ENCODE measurements at regions not wholly inside any gene's neighbourhood (a gene's known extent, or its start where the extent isn't known, plus 50 kb on each side); places are given as distances from the start of the nearest gene placed in this dataset.
"Not testable (repeated sequence)": the region's sequence is repeated elsewhere in the genome, so short reads cannot be mapped to it uniquely, and the experiment has no call there.

DNA sequence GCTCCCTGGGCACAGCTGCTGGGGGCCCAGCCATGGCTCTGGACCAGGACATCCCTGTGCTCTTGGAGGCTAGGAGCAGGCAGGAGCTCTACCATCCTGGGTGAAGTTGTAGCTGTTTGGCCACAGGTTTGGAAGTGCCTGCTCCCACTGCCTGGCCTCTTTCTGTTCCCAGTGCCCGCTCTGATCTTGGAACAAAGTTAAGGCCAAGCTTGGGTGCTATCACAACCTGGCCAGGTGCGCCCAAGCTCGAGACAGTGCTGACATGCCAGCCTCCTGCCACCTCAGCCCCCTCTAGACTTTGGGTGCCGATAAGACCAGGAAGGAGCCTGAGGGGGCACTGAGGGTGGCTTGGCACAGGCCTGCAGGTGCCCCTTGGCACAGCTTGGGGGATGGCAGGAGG, 686.1 kb upstream of the AADAT start:
- no peak for DNase-seq

DNA sequence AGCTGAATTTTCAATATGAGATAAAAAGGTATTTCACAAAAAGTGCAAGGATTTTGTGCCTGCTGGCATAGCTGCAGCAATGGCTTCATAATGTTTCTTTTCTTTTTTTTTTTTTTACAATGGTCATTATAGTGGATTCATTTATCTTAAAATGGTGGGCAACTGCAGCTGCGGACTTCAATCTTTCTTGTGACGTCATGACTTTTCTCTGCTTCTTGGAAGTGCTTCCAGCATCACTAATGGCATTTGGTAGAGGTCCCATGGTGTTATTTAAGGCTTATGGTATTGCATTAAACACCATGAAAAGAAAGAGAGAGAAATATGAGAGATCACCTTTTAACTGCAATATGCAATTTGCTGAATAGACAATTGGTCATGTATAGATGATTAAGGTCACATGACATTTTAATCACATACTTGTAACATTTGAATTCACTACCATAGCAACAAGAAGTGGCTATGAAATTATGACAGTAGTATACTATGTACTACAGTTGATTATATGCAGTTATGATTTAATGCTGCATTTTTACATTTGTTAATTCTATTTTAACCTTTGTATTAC, 684.0 kb upstream of the AADAT start:
- DNase-seq, result no peak

DNA sequence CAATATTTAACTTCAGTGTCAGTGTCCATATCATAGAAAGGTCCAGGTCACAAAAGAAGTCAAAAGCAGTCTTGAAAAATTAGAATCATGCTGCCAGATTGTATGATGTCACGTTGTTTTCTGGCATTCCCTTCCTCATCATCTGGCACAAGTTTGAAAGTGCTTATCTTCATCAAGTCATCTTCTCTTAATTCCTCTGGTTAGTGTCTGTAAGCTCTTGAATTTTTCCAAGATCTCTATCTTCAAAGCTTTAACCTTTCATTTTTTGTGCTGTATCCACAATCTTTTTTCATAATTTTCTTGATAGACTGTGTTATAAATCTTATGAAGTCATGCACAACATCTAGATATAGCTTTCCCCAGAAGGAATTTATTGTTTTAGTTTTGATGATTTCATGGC, 682.7 kb upstream of the AADAT start:
- DNase-seq, result no peak

DNA sequence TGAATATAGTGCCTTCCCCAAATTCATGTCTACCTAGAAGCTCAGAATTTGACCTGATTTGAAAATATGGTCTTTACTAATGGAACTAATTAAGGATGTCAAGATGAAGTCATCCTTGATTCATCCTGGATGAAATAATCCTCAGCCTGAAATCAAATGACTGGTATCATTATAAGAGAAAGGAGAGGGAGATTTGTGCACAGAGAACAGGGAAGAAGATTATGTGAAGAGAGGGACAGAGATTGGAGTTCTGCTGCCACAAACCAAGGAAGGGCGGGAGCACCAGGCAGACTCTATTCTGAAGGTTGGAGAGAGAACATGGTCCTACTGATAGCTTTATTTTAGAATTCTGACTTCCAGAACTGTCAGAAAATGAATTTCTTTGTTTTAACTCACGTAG, 680.9 kb upstream of the AADAT start:
- no peak for DNase-seq

DNA sequence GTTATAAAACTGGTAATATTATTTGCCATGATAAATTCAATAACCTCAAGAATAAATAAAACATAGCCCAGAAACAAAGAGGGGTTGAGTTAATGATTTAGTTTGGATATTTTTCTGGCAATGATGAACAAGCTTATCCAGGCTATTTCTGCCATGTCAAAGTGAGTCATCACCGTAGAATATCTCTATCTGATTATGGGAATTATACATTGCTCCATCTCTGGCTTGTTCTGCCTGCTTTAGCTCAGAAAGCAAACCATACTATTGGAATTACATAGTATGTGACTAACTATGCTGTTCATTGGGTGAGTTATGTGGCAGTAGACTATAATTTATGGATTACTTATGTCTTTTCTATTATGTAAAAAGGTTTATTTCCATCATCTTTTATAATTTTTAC, 680.1 kb upstream of the AADAT start:
- DNase-seq, result no peak

DNA sequence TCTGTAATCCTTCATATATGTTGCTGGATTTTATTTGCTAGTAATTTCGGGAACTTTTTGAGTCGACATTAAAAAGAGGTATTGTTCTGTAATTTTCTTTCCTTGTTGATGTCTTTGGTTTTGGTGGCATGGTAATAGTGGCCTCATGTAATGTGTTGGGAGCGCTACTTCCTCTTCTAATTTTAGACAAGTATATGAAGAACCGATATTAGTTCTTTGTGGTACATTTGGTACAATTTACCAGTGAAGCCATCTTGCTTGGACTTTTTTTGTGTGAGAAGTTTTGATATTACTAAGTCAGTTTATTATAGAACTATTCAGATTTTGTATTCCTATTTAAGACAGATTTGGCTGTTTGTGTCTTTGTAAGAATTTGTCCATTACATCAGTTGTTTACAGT, 669.2 kb upstream of the AADAT start:
- DNase-seq, result no peak

DNA sequence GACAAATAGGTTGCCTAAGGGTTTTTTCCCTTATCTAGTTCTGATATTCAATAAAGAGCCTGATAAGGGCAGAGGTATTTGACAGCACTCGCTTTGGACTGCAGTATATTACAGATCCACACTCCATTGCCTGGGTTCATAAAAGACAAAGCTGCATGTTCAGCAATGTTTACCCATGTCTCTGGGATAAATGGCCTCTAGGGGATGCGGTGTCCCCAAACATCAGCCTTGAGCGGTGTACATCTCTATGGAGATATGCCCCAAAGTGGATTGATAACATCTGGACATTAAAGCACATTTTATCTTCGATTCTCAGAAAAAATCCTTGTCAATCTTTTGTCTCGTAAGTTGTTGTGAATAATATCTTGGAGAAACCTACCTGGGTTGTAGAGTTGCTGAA, 660.8 kb upstream of the AADAT start:
- DNase-seq, result no peak

DNA sequence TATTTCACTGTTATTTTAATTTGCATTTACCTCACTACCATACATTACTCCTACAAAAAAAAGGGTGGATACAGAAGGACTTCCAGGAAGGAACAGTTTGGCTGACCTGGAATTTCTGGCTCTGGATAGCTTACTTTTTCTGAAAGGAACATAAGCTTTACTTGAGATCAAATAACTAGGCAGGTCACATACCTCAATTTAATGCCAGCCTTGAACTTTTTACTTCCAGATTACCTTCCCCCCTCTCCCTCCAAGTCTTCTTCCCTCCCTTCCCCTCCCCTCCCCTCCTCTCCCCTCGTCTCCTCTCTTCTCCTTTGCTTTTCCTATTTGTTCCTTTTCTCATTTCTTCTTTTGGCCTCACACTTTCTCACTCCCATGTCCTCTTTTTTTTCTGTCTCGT, 659.2 kb upstream of the AADAT start:
- no peak for DNase-seq

DNA sequence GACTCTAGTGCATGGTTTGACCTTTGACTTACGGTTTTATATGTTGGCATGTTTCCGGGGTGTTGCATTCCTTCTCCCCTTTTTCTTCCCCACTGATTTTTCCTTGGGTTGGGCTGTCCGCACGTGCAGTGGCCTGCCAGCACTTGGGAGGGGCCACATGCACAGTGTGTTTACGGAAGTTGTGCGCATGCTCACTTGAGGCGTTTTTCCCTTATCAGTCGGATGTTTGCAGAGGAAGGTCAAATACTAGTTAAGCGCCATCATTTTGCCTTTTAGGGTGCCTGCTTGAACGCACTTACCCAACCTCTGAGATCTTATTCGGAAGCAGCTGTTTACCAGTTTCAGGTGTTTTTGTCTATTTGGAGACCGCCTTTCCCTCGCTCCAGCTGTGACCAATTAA, 653.9 kb upstream of the AADAT start:
- DNase-seq, result no peak

DNA sequence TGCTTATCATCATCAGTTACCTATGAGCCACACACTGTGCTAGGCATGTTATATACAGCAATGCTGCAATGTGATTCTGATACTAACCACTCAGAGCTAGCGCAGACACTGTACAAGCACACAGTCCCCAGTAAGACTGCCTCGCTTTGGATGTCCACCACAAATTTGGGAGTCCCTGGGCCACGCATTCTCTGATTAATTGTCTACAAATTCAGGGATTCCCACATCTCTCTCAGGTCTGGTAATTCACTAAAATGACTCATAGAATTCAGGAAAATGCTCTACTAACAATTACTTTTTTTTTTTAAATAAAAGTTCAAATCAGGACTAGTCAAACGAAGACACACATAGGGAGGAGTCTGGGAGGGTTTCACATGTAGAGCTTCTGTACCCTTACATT, 652.1 kb upstream of the AADAT start:
- no peak for DNase-seq

DNA sequence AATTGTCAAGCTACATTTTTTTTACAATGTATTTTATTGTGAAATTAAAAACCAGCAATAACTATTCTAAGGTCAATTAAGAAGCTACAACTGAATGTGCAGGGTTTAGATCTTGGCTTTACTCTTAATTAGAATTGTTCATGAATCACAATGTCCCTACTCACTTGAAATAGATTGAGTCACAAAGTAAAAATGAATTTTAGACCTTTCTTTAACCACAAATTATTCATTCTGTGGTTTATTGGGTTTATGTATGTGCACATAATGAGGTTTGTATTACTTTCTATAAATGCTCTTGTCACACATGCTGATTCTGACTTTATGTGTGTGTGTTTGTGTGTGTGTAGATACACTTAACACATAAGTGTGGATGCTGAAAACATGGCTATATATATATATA, 647.0 kb upstream of the AADAT start:
- no peak for DNase-seq

DNA sequence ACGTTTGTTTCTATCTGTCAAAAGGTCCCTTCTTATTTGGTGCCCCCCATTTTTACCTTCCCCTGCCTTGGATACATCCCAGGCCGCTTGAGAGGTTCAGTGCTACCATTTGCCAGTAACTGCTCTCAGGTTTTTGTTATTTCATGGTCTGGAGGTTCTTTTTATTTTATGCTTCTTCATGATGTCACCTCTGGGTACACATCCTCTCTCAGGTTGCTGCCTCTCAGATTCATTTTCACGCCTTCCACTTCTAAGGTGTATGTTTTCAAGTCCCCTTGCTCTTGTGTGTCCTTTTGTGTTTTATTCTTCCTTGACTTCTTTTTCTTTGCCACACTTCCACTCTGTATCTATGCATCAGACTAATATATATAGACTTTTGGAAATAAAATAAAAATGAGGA, 640.1 kb upstream of the AADAT start:
- no peak for DNase-seq

DNA sequence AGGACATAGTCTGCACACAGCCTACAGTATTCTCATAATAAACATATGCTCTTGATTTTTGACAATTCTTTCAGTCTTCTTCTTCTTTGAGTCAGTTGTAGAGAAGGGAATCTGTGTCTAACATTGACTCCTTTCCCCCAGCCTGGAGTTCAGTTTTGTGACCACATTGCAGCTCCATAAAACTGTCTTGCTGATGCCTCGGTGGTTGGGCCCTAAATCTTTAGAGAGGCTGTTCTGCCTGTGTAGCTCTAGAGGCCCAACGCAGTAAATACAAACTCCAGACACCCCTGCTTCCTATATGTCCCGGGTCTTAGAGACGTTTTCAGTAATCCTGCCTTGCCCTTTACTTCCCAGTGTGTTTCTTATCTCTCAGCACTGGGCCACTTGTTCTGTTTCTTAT, 639.5 kb upstream of the AADAT start:
- DNase-seq, result no peak

DNA sequence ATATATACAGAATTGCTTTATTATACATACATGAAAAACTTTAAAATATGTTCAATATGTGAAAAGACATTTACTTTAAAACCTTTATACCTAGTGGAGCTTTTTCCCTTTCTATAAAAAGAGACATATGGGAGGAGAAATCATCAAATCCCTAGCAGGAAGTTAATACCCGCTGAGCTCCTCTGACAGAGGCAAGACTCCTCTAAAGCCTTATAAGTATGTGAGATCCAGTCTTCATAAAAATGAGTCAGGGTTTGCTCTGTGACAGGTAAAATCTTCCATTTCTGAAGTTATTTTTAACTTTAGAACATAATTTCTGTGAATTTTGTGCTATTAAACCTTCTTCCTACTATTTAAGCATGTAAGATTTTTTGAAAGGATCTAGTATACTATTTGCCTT, 634.4 kb upstream of the AADAT start:
- no peak for DNase-seq

DNA sequence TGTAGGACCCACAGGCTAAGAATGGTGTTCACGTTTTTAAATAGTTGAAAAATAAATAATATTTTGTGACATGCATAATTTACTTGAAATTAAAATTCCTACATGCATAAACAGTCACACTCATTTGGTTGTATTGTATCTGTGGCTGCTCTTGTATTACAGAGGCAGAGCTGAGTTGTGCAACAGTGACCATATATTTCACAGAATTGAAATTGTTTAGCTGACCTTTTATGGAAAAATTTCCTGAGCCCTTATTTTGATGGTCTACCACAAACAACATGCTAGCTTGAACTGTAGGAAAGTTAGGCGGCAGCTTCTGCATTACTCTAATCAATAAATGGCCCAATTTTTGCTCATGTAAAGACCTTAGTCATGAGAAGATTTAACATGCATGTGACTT, 633.4 kb upstream of the AADAT start:
- DNase-seq, result no peak

DNA sequence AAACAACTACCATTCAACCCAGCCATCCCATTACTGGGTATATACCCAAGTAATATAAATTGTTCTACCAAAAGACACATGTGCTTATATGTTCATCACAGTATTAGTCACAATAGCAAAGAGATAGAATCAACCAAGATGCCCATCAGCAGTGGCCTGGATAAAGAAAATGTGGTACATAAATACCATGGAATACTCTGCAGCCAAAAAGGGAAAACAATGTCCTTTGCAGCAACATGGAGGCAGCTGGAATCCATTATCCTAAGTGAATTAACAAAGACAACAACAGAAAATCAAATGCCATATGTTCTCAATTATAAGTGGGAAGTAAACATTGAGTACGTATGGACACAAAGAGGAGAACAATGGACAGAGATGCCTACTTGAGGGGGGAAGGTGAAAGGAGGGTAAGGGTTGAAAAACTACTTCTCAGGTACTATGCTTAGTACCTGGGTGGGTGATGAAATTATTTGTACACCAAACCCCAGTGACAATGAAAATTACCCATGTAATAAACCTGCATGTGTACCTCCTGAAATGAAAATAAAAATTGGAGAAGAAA, 632.1 kb upstream of the AADAT start:
- DNase-seq, result no peak

DNA sequence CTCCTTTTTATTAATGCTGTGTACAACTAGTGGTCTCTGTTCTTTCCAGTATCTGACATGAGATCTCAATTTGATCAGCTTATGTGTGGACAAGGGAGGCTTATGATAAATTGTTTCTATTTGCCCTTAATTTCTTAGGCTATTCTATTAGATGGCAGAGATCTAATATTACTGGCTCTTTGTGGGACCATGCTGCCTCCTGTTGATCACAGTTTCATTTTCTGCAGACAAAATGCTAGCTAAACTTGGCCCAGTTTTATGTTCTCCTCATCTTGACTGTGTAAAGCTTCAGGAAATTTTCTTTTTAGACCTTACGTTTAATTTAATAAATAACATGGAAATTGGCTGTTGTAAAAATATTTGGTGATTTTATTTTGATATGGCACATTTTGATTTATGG, 627.1 kb upstream of the AADAT start:
- no peak for DNase-seq

DNA sequence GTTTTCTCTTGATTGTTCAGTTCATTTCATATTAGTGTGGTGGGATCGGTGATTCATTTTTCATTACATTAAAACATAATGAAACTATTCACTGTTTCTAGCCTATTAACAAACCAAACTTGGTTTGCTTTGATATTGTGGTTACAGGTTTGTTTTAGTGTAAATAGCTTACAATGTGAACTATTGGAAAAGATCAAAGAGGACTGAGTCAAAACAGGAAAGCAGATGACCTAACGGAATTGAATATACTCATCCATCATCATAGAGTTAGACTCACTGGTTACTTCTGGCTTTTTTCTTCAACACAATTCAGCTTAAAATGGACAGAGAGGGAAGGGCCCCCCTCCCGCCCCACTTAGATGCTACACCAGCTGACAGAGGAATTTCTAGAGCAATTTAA, 616.2 kb upstream of the AADAT start:
- DNase-seq, result no peak

DNA sequence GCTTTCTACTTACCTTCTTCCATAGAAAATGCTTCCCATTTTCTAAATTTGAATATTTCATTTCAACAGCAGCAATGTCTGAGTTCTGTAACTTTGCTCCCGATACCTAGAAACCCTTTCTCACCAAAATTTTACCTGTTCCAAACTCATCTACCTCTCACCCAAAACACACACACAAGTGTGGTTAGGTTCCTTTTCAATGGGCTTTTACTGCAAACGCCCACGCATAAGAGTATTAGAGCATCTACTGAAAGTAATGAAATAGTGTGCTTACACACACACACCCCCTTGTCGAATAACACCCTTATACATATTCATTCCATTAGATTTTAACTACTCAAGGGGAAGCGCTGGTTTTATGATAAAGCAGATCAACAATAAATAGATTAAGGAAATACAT, 610.3 kb upstream of the AADAT start:
- DNase-seq, result no peak

DNA sequence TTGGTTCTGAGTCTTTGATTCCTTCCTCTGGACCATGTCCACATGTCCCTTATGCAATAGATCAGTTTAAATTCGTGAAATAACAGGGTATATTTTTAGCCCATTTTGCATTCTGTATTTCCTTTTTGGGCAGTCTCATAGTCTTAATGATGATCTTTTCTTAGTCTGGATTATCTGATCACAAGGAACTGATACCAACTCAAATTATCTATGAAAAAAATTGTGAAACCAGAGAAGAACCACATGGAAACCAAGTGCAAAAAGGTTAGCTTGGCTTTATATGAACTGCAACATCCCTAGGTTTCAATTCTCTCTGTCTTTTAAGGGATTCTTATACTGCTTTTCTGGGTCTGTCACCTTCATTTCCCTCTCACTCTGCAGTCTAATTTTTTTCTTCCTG, 608.6 kb upstream of the AADAT start:
- DNase-seq, result no peak

DNA sequence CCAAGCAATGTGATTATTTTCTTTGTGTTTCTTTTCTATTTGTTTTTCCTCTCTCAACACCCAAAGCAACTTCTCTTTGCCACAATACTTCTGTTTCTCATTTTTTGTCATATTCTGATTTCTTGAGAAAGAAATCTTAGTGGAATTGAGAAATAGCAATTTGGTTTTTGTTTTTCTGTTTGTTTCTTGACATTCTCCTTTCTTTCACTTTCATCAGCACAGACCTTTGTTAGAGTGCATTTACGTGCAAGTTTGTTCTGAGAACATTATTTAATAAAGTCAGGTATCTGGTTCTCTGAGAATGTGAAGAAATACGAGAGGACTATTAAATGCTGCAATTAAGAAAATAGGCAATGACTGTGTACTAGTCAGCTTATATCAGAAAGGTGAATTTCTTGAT, 608.1 kb upstream of the AADAT start:
- DNase-seq, result no peak

DNA sequence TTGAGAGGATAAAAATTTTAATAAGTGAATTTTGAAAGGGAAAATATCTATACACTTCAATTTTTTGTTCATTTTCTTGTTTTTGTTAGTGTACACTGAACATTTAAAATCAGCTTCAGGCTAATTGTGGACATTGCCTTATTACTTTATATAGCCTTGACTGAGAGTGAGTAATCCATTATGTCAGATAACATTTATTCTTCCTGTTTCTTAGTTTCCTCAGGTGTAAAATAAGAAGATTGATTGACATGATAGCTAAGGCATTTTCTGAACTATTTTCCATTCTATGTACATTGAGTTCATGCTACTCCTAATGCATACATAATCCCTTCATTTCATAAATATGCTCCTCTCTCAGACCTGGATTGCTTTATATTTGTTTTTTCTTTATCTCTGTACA, 607.3 kb upstream of the AADAT start:
- DNase-seq, result no peak

DNA sequence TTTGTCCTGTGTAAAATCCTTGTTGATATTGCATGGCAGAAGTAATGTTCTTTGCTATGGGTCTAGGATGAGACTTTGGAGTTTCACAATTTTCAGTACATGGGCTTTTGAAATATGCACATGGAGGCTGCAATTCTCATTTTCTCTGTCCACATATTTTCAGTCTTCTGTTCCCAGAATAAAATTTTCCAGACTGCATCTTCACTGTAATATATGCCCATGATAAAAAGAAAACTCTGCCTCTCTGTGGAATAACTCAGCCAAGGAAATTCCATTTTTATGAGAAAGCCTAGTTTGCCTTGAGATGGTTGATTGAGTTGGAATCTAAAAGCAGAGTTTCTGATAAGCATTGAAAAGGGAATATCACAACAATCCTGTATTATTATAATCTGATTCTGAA, 601.4 kb upstream of the AADAT start:
- DNase-seq, result no peak

DNA sequence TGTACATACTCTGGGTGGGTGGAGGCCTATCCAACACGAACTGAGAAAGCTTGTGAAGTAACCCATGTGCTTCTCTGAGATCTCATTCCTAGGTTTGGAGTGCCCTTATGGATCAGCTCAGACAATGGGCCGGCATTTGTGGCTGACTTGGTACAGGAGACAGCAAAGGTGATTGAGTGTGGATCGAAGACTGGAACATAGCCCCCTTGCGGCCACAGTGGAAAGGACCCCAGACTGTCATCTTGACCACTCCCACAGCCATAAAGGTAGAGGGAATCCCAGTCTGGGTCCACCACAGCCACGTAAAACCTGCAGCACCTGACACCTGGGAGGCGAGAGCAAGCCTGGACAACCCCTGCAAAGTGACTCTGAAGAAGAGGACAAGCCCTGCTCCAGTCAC, 598.0 kb upstream of the AADAT start:
- DNase-seq, result no peak

DNA sequence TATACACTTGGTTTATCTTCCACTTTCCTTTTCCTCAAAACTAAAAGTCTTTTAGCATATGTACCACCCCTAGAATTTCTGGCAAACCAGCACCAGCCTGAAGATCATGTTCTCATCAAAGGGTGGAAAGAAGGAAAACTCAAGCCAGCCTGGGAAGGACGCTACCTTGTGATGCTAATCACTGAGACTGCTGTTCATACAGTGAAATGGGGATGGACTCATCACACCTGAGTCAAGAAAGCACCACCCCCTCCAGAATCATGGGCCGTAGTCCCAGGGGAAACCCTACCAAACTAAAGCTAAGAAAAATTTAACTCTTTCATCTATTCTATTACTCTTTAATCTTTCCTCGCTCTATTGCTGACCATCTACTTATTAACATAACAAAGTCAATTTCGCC, 595.9 kb upstream of the AADAT start:
- not testable (repeated sequence) for DNase-seq
